CD8-positive, alpha-beta memory T cell (primary cell): ENCODE measurements at regions not wholly inside any gene's neighbourhood (a gene's known extent, or its start where the extent isn't known, plus 50 kb on each side); places are given as distances from the start of the nearest gene placed in this dataset.

Experiments
- CTCF ChIA-PET: fragments of 350-600 bp; sonication (Branson Sonifier 250); formaldehyde crosslinking; loops from one replicate; lab custom pipeline; 2021; ENCODE audit warnings: antibody characterized with exemption; lab: Charles Lee
- POLR2A ChIA-PET: fragments of 350-600 bp; sonication (Branson Sonifier 250); formaldehyde crosslinking; loops from one replicate; lab custom pipeline; 2021; ENCODE audit warnings: antibody characterized with exemption; lab: Charles Lee
- DNase-seq, 5 donors: peaks; one replicate each; pipeline versions ENCODE4 v3.0.0 to v3.0.0-alpha.2; 2020 to 2022; ENCODE audit warnings: mixed read lengths in 1 of 5
- H3K27ac ChIP-seq: one replicate; pipeline ENCODE4 v1.7.0; 2013; ENCODE audit warnings: low read depth, mild to moderate bottlenecking, low read length, moderate library complexity
- H3K27me3 ChIP-seq: 2 replicates; pipeline ENCODE4 v1.7.0; 2013; ENCODE audit warnings: low read length, mild to moderate bottlenecking; ENCODE audit not compliant: insufficient read depth, poor library complexity, severe bottlenecking
- H3K36me3 ChIP-seq: 2 replicates; pipeline ENCODE4 v1.7.0; 2013; ENCODE audit warnings: mild to moderate bottlenecking, low read length, moderate library complexity; ENCODE audit not compliant: insufficient read depth
- H3K4me1 ChIP-seq: 2 replicates; pipeline ENCODE4 v1.7.0; 2013; ENCODE audit warnings: mild to moderate bottlenecking, low read length, moderate library complexity; ENCODE audit not compliant: insufficient read depth
- H3K4me3 ChIP-seq: 2 replicates; pipeline ENCODE4 v1.7.0; 2013; ENCODE audit warnings: mild to moderate bottlenecking, low read length
- H3K9me3 ChIP-seq: 2 replicates; pipeline ENCODE4 v1.7.0; 2013; ENCODE audit warnings: mild to moderate bottlenecking, low read length
- H3K27ac Mint-ChIP-seq, 8 donors: one replicate each; pipeline ENCODE4 v1.8.0; 2020 to 2021; ENCODE audit warnings: mixed read lengths in 8 of 8, mild to moderate bottlenecking in 6 of 8, inconsistent platforms in 3 of 8, moderate library complexity in 3 of 8
- H3K27me3 Mint-ChIP-seq, 2 donors: one replicate each; pipeline ENCODE4 v1.8.0; 2020 to 2021; ENCODE audit warnings: mixed read lengths in 2 of 2, mild to moderate bottlenecking in 1 of 2, moderate library complexity in 1 of 2
- H3K36me3 Mint-ChIP-seq, 3 donors: one replicate each; pipeline ENCODE4 v1.8.0; 2020 to 2021; ENCODE audit warnings: mixed read lengths in 3 of 3, inconsistent platforms in 1 of 3, mild to moderate bottlenecking in 1 of 3
- H3K4me1 Mint-ChIP-seq, 3 donors: one replicate each; pipeline ENCODE4 v1.8.0; 2020 to 2021; ENCODE audit warnings: mixed read lengths in 3 of 3, inconsistent platforms in 1 of 3, mild to moderate bottlenecking in 1 of 3
- H3K4me3 Mint-ChIP-seq, 7 donors: one replicate each; pipeline ENCODE4 v1.8.0; 2020 to 2021; ENCODE audit warnings: mixed read lengths in 7 of 7, mild to moderate bottlenecking in 6 of 7, moderate library complexity in 4 of 7, inconsistent platforms in 2 of 7
- H3K9me3 Mint-ChIP-seq, 5 donors: one replicate each; pipeline ENCODE4 v1.8.0; 2020 to 2022; ENCODE audit warnings: mixed read lengths in 5 of 5, mild to moderate bottlenecking in 3 of 5, moderate library complexity in 2 of 5, inconsistent platforms in 1 of 5

DNA sequence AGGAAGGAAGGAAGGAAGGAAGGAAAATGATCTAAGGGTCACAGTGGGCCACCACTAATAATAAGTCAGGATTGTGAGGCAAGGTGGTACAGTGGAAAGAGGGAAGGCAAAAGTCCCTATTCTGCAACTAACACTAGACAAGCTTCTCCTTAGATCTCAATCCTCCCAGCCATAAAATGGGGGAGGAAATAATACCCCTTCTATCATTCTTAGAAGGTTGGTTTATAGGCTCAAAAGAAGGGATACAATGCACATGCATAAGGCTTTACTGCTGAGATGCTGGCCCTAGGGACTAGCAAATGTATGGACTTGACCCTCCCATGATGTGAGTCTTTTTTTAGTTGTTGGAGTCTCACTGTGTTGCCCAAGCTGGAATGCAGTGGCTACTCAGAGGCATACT is 167.7 kb upstream of the ZNF507 start:
- peaks cover 0 to 9% of the 10 kb centered on the region in 2 donors for H3K27me3 Mint-ChIP-seq
- no peaks in the 10 kb centered on the region for H3K36me3 ChIP-seq
- H3K36me3 Mint-ChIP-seq, result no peaks in the 10 kb centered on the region
- no peaks in the 10 kb centered on the region for H3K27me3 ChIP-seq
- H3K9me3 Mint-ChIP-seq, result peaks cover 0 to 2% (median 0%) of the 10 kb centered on the region in 5 donors
- DNase-seq, result no peak
- no peaks in the 10 kb centered on the region for H3K4me1 Mint-ChIP-seq
- ChIA-PET POLR2A (no interaction called here), CTCF (no interaction called here)
- no peak overlapping the region for H3K27ac ChIP-seq
- H3K4me1 ChIP-seq, result no peaks in the 10 kb centered on the region
- no peaks in the 10 kb centered on the region for H3K9me3 ChIP-seq
- no peak overlapping the region for H3K4me3 Mint-ChIP-seq
- H3K4me3 ChIP-seq, result no peak overlapping the region
- H3K27ac Mint-ChIP-seq, result no peak overlapping the region

DNA sequence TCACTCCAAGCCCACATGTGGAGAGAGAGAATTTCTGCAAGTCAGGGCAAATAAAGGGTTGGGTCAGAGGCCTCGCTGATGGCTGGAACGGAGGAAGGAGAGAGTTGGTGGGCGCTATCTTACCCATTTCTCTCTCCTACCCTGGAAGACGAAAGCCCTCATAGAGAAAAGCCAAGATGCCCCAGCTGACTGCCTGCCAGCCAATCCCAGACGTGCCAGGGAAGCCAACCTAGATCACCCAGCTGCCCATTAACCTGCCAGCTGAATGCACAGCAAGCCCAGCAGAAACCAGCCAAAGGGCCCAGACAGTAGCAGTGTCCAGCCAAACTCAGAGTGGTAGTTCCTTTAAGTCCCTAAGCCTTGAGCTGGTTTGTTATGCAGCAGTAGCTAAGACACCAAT is 167.0 kb upstream of the ZNF507 start:
- H3K27ac Mint-ChIP-seq, result no peak overlapping the region
- peaks cover 0 to 2% (median 0%) of the 10 kb centered on the region in 5 donors for H3K9me3 Mint-ChIP-seq
- Histone ChIP-seq H3K4me3 (no peak overlapping the region), H3K36me3 (no peaks in the 10 kb centered on the region), H3K27ac (no peak overlapping the region), H3K9me3 (no peaks in the 10 kb centered on the region), H3K4me1 (no peaks in the 10 kb centered on the region), H3K27me3 (no peaks in the 10 kb centered on the region)
- H3K4me3 Mint-ChIP-seq, result no peak overlapping the region
- DNase-seq, result no peak
- no peaks in the 10 kb centered on the region for H3K36me3 Mint-ChIP-seq
- POLR2A ChIA-PET, result no interaction called here
- no peaks in the 10 kb centered on the region for H3K4me1 Mint-ChIP-seq
- CTCF ChIA-PET, result no interaction called here
- H3K27me3 Mint-ChIP-seq, result peaks cover 0 to 4% of the 10 kb centered on the region in 2 donors

DNA sequence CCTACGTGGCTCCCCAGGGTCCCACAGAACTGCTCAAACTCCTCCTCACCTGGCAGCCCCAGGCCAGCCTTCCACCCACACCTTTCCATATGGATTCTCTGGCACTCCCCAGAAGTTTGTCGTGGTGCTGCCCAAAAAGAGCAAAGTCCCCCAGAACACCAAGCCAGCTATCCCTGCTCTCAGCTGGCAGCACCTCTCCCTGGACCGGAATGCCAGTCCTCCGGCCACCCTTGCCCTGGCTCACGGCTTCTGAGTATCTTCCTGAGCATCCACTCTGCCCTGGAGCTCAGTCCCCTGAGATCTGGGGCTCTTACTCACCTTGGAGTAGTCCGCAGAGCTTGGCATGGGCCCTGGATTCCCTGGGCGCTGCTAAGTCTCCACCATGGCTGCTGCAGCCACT is 166.5 kb upstream of the ZNF507 start:
- H3K4me3 Mint-ChIP-seq, result no peak overlapping the region
- H3K27ac Mint-ChIP-seq, result peak overlapping the region in 1 of 8 donors; percentile 47
- no peaks in the 10 kb centered on the region for H3K4me1 Mint-ChIP-seq
- Histone ChIP-seq H3K36me3 (no peaks in the 10 kb centered on the region), H3K9me3 (no peaks in the 10 kb centered on the region), H3K4me3 (no peak overlapping the region), H3K4me1 (no peaks in the 10 kb centered on the region), H3K27ac (no peak overlapping the region), H3K27me3 (no peaks in the 10 kb centered on the region)
- H3K36me3 Mint-ChIP-seq, result no peaks in the 10 kb centered on the region
- peaks cover 0 to 4% of the 10 kb centered on the region in 2 donors for H3K27me3 Mint-ChIP-seq
- peaks cover 0 to 2% (median 0%) of the 10 kb centered on the region in 5 donors for H3K9me3 Mint-ChIP-seq
- ChIA-PET POLR2A (no interaction called here), CTCF (no interaction called here)
- DNase-seq, result no peak

DNA sequence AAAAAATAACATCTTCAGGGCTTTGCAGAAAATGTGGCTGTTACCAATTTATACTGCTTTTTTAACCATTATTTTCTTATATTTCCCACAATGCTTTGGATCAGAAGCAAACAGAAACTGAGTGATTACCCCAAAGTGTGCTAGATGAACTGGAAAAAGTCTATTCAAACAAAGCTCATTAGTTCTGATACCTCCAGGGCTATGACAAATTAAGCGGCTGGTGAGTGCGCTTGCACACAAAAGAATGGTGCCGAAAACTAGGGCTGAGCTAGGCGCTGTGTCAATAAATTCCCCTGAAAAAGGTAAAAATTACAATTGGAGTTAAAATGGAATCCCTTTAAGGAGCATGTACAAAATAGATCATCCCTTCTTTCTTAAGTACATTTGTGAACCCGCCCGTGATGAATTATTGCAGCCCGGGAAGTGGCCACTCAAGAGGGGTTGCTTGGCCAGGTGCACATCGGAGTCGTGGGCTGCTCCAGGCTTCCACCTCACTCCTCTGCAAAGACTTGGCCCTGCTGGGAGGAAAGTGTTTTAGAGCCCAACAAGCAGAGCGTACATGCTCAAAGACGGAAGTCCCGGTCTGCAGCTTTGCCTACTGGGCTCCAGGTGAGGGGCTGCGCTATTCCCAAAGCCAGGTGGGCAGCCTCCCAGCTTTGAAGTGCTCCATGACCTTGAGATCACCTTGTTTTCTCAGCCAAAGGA is 164.0 kb upstream of the ZNF507 start:
- Histone ChIP-seq H3K27ac (no peak overlapping the region), H3K9me3 (no peaks in the 10 kb centered on the region), H3K4me1 (no peaks in the 10 kb centered on the region), H3K4me3 (no peak overlapping the region), H3K36me3 (no peaks in the 10 kb centered on the region), H3K27me3 (no peaks in the 10 kb centered on the region)
- Mint-ChIP-seq H3K4me3 (no peak overlapping the region), H3K36me3 (no peaks in the 10 kb centered on the region), H3K27ac (no peak overlapping the region), H3K4me1 (no peaks in the 10 kb centered on the region), H3K27me3 (peaks cover 0 to 4% of the 10 kb centered on the region in 2 donors), H3K9me3 (peaks cover 0 to 5% (median 2%) of the 10 kb centered on the region in 5 donors)
- POLR2A ChIA-PET, result no interaction called here
- no peak for DNase-seq
- CTCF ChIA-PET, result no interaction called here

DNA sequence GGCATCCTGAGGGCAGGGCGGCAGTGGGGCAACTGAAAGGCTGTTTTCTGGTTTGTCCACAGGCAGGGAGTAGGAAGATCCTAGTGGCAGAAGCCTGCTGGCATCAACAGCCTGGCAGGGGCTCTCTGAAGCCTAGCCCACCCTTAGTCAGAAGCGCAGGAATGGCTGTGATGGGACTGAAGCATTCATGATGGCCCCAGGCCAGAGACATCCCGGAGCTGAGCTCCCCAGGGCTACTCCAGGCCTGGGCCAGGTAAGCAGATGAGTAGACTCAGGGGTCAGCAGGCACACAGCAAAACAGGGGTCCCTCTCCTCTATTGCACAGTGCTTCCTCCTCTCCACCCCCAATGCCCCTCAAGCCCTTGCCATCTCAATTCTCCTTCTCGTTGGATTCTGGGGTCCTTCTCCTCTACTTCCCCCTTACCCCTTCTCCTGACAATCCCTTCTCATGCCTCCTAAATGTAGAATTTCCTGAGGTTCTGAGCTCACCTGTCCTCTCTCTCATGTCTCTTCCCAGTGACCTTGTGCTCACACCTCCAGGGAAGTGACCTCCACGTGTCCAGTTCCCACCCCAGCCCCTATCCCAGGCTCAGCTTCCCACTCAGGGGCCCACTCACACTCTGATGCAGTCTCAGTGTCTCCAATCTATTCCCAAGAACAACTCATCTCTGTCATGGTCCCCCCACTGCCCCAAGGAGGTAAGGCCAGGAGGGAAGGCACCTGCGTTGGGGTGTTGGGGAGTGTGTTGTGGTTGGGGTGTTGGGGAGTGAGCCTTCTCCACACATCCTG is 158.7 kb upstream of the ZNF507 start:
- Mint-ChIP-seq H3K36me3 (no peaks in the 10 kb centered on the region), H3K4me1 (no peaks in the 10 kb centered on the region), H3K27ac (no peak overlapping the region), H3K27me3 (peaks cover 0 to 13% of the 10 kb centered on the region in 2 donors), H3K9me3 (peaks cover 0 to 7% (median 2%) of the 10 kb centered on the region in 5 donors), H3K4me3 (no peak overlapping the region)
- Histone ChIP-seq H3K4me3 (no peak overlapping the region), H3K9me3 (no peaks in the 10 kb centered on the region), H3K27ac (no peak overlapping the region), H3K27me3 (no peaks in the 10 kb centered on the region), H3K4me1 (no peaks in the 10 kb centered on the region), H3K36me3 (no peaks in the 10 kb centered on the region)
- DNase-seq, result no peak
- ChIA-PET POLR2A (no interaction called here), CTCF (no interaction called here)

DNA sequence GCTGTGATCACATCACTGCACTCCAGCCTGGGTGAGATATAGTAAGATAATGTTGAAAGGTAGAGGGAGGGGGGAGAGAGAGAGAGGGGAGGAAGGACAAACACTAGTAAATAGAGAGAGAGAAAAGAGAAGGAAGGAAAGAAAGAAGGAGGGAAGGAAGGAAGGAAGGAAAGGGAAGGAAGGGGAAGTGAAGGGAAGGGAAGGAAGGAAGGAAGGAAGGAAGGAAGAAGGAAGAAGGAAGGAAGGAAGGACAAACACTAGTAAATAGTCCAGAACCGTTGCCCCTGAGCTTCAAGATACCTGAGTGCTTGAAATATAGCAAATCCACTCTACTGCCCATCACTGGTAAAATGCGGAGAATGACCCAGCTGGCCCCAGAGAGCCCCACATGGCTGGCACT is 156.5 kb upstream of the ZNF507 start:
- Mint-ChIP-seq H3K9me3 (peaks cover 0 to 7% (median 2%) of the 10 kb centered on the region in 5 donors), H3K4me3 (no peak overlapping the region), H3K4me1 (no peaks in the 10 kb centered on the region), H3K36me3 (no peaks in the 10 kb centered on the region), H3K27ac (no peak overlapping the region), H3K27me3 (peaks cover 0 to 13% of the 10 kb centered on the region in 2 donors)
- H3K9me3 ChIP-seq, result no peaks in the 10 kb centered on the region
- DNase-seq, result no peak
- H3K4me3 ChIP-seq, result no peak overlapping the region
- H3K4me1 ChIP-seq, result no peaks in the 10 kb centered on the region
- no peak overlapping the region for H3K27ac ChIP-seq
- H3K27me3 ChIP-seq, result no peaks in the 10 kb centered on the region
- ChIA-PET CTCF (no interaction called here), POLR2A (no interaction called here)
- no peaks in the 10 kb centered on the region for H3K36me3 ChIP-seq

DNA sequence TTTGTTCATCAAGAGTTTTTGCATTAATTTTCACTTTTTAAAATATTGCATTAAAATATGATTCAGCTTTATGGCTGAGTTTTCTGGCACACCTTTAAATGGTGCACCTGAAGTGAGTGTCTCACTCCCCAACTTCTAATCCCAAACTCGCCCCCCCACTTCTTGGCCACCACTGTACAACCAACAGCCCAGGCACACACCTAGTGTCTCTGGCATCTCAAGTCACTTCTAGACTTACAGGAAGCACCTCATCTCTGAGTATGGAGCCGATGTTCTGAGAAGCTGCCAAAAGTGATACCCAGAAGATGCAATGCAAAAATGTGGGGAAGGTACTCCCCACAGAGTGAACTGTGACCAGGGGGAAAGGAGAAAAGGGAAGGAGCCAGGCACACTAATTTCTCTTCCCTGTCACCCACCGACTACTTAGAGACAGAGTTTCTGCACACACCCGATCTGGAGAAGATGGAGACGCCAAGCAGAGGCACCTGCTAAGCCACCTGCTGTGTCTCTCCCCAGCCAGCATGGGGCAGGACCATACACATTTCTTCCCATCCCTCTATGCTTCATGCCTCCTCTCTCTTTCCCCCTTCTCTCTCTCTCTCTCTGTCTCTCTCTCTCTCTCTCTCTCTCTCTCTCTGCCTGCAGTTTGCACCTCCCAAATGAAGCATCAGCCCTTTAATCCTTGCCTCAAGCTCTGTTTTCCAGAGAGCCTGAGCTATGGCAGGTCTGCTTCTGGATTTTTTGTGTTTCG is 155.3 kb upstream of the ZNF507 start:
- H3K27me3 Mint-ChIP-seq, result peaks cover 0 to 13% of the 10 kb centered on the region in 2 donors
- no peaks in the 10 kb centered on the region for H3K27me3 ChIP-seq
- H3K9me3 ChIP-seq, result no peaks in the 10 kb centered on the region
- H3K9me3 Mint-ChIP-seq, result peaks cover 0 to 4% (median 0%) of the 10 kb centered on the region in 5 donors
- H3K4me1 Mint-ChIP-seq, result no peaks in the 10 kb centered on the region
- POLR2A ChIA-PET, result no interaction called here
- no peak overlapping the region for H3K27ac ChIP-seq
- no peaks in the 10 kb centered on the region for H3K4me1 ChIP-seq
- no peak overlapping the region for H3K4me3 ChIP-seq
- no peaks in the 10 kb centered on the region for H3K36me3 ChIP-seq
- CTCF ChIA-PET, result no interaction called here
- DNase-seq, result no peak
- H3K36me3 Mint-ChIP-seq, result no peaks in the 10 kb centered on the region
- no peak overlapping the region for H3K27ac Mint-ChIP-seq
- H3K4me3 Mint-ChIP-seq, result no peak overlapping the region

DNA sequence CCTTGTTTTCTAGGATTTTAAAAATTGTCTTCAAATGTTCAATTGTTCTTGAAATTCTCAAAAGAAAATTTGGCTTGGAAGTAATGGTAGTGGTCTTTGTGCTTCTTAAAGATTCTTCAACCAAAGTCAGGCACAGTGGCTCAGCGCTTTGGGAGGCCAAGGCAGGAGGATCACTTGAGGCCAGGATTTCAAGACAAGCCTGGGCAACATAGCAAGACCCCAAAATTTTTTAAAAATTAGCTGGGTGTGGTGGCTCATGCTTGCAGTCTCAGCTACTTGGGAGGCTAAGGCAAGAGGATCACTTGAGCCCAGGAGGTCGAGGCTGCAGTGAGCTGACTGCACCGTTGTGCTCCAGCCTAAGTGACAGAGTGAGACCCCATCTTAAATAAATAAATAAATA is 153.5 kb upstream of the ZNF507 start:
- H3K4me3 ChIP-seq, result no peak overlapping the region

More for the DNA sequence above, 153.5 kb upstream of the ZNF507 start:
- Mint-ChIP-seq H3K4me1 (no peaks in the 10 kb centered on the region), H3K4me3 (no peak overlapping the region), H3K27ac (no peak overlapping the region), H3K9me3 (peaks cover 0 to 2% (median 0%) of the 10 kb centered on the region in 5 donors), H3K36me3 (no peaks in the 10 kb centered on the region), H3K27me3 (peaks cover 7 to 13% of the 10 kb centered on the region in 2 donors)
- POLR2A ChIA-PET, result no interaction called here
- no peak for DNase-seq
- no peaks in the 10 kb centered on the region for H3K36me3 ChIP-seq
- no peak overlapping the region for H3K27ac ChIP-seq
- no peaks in the 10 kb centered on the region for H3K9me3 ChIP-seq
- no peaks in the 10 kb centered on the region for H3K4me1 ChIP-seq
- no peaks in the 10 kb centered on the region for H3K27me3 ChIP-seq
- CTCF ChIA-PET, result no interaction called here
